Activated CD8-positive, alpha-beta T cell treated with anti-CD3 and anti-CD28 coated beads for 36 hours (primary cell): ENCODE measurements at regions not wholly inside any gene's neighbourhood (a gene's known extent, or its start where the extent isn't known, plus 50 kb on each side); places are given as distances from the start of the nearest gene placed in this dataset.

Experiments used
- ATAC-seq: fragments of 200-7000 bp; cut with Tn5 transposase; one replicate; pipeline ENCODE4 v1.10.0; 2021; ENCODE audit warnings: mild to moderate bottlenecking, moderate library complexity
- CTCF ChIA-PET: fragments of 350-600 bp; sonication (Branson Sonifier 250); formaldehyde crosslinking; loops from one replicate; lab custom pipeline; 2021; ENCODE audit warnings: antibody characterized with exemption; lab: Charles Lee
- POLR2A ChIA-PET: fragments of 350-600 bp; sonication (Branson Sonifier 250); formaldehyde crosslinking; loops from one replicate; lab custom pipeline; 2021; ENCODE audit warnings: antibody characterized with exemption; lab: Charles Lee
- DNase-seq: peaks from one replicate; pipeline ENCODE4 v3.0.0-alpha.2; 2020
- H3K27ac Mint-ChIP-seq: one replicate; pipeline ENCODE4 v1.8.0; 2021; ENCODE audit warnings: mild to moderate bottlenecking, mixed read lengths
- H3K27me3 Mint-ChIP-seq: one replicate; pipeline ENCODE4 v1.8.0; 2021; ENCODE audit warnings: mixed read lengths
- H3K36me3 Mint-ChIP-seq: one replicate; pipeline ENCODE4 v1.8.0; 2021; ENCODE audit warnings: low read depth, mixed read lengths
- H3K4me1 Mint-ChIP-seq: one replicate; pipeline ENCODE4 v1.8.0; 2021; ENCODE audit warnings: low read depth, mixed read lengths
- H3K4me3 Mint-ChIP-seq: one replicate; pipeline ENCODE4 v1.8.0; 2021; ENCODE audit warnings: mild to moderate bottlenecking, moderate library complexity, mixed read lengths
- H3K9me3 Mint-ChIP-seq: one replicate; pipeline ENCODE4 v1.8.0; 2021; ENCODE audit warnings: mixed read lengths
- CTCF ChIP-seq: fragments of 200-600 bp; IDR thresholded peaks from one replicate; pipeline ENCODE4 v1.8.0; 2022; ENCODE audit warnings: antibody characterized with exemption, mild to moderate bottlenecking
- intact Hi-C: fragments of 100-400 bp; cut with micrococcal nuclease; formaldehyde crosslinking; loops from one replicate; pipeline ENCODE4 v1.10.0; 2022

GRCh38 chr4:13246107-13246506, 238.0 kb downstream of the RAB28 start:
- Mint-ChIP-seq H3K4me3 (no peak overlapping the region), H3K27ac (no peak overlapping the region), H3K36me3 (peaks cover 6% of the 10 kb centered on the region), H3K27me3 (no peaks in the 10 kb centered on the region), H3K9me3 (peaks cover 27% of the 10 kb centered on the region), H3K4me1 (no peaks in the 10 kb centered on the region)
- ChIA-PET CTCF (no interaction called here), POLR2A (no interaction called here)
- no peak for ATAC-seq
- intact Hi-C loops = no loop called here
- no peak for TF ChIP-seq CTCF
- DNase-seq = no peak

GRCh38 chr4:13244444-13244843, 239.7 kb downstream of the RAB28 start:
- H3K27me3 Mint-ChIP-seq = no peaks in the 10 kb centered on the region
- TF ChIP-seq CTCF = no peak
- no peak overlapping the region for H3K27ac Mint-ChIP-seq
- peaks cover 21% of the 10 kb centered on the region for H3K9me3 Mint-ChIP-seq
- ChIA-PET POLR2A (no interaction called here), CTCF (no interaction called here)
- peaks cover 6% of the 10 kb centered on the region for H3K36me3 Mint-ChIP-seq
- ATAC-seq (no peak), DNase-seq (no peak)
- H3K4me1 Mint-ChIP-seq = peaks cover 7% of the 10 kb centered on the region
- intact Hi-C loops = no loop called here
- H3K4me3 Mint-ChIP-seq = no peak overlapping the region

GRCh38 chr4:13243152-13243551, 241.0 kb downstream of the RAB28 start:
- H3K27me3 Mint-ChIP-seq = no peaks in the 10 kb centered on the region
- ATAC-seq = no peak
- no peak for TF ChIP-seq CTCF
- H3K9me3 Mint-ChIP-seq = peaks cover 12% of the 10 kb centered on the region
- H3K36me3 Mint-ChIP-seq = peaks cover 6% of the 10 kb centered on the region
- no peak overlapping the region for H3K27ac Mint-ChIP-seq
- POLR2A ChIA-PET = no interaction called here
- H3K4me3 Mint-ChIP-seq = no peak overlapping the region
- DNase-seq = no peak
- intact Hi-C loops = no loop called here
- CTCF ChIA-PET = no interaction called here
- peaks cover 7% of the 10 kb centered on the region for H3K4me1 Mint-ChIP-seq

GRCh38 chr4:13240066-13240465, 244.1 kb downstream of the RAB28 start:
- peak; percentile 73 for ATAC-seq
- no peak overlapping the region for H3K27ac Mint-ChIP-seq
- H3K4me1 Mint-ChIP-seq = peaks cover 7% of the 10 kb centered on the region
- no peak overlapping the region for H3K4me3 Mint-ChIP-seq
- intact Hi-C loops = no loop called here
- H3K9me3 Mint-ChIP-seq = peaks cover 7% of the 10 kb centered on the region
- TF ChIP-seq CTCF = no peak
- H3K27me3 Mint-ChIP-seq = no peaks in the 10 kb centered on the region
- peak; percentile 9 for DNase-seq
- POLR2A ChIA-PET = no interaction called here
- H3K36me3 Mint-ChIP-seq = peaks cover 2% of the 10 kb centered on the region
- CTCF ChIA-PET = no interaction called here

- Mint-ChIP-seq H3K36me3 (peaks cover 2% of the 10 kb centered on the region), H3K9me3 (peaks cover 7% of the 10 kb centered on the region), H3K27ac (no peak overlapping the region), H3K27me3 (no peaks in the 10 kb centered on the region), H3K4me1 (peaks cover 7% of the 10 kb centered on the region), H3K4me3 (no peak overlapping the region)
- no peak for DNase-seq
- no peak for TF ChIP-seq CTCF
- POLR2A ChIA-PET = no interaction called here
- intact Hi-C loops = no loop called here
- no peak for ATAC-seq
- CTCF ChIA-PET = no interaction called here
Measured at GRCh38 chr4:13238936-13239335, 245.2 kb downstream of the RAB28 start.
